BLaER1 (cell line): ENCODE measurements at regions not wholly inside any gene's neighbourhood (a gene's known extent, or its start where the extent isn't known, plus 50 kb on each side); places are given as distances from the start of the nearest gene placed in this dataset.

Source experiments
- H3K27ac ChIP-seq: shearing (Covaris generic); formaldehyde crosslinking; 2 replicates; pipeline ENCODE4 v1.8.1; 2022
- H3K27me3 ChIP-seq: shearing (Covaris generic); formaldehyde crosslinking; 2 replicates; pipeline ENCODE4 v1.8.1; 2022
- H3K36me3 ChIP-seq: shearing (Covaris generic); formaldehyde crosslinking; 2 replicates; pipeline ENCODE4 v1.8.1; 2022
- H3K4me1 ChIP-seq: shearing (Covaris generic); formaldehyde crosslinking; 2 replicates; pipeline ENCODE4 v1.8.1; 2022
- H3K4me2 ChIP-seq: shearing (Covaris generic); formaldehyde crosslinking; 2 replicates; pipeline ENCODE4 v1.8.1; 2022
- H3K4me3 ChIP-seq: shearing (Covaris generic); formaldehyde crosslinking; 2 replicates; pipeline ENCODE4 v1.8.1; 2022
- H3K9ac ChIP-seq: shearing (Covaris generic); formaldehyde crosslinking; 2 replicates; pipeline ENCODE4 v1.8.1; 2022
- H3K9me3 ChIP-seq: shearing (Covaris generic); formaldehyde crosslinking; 2 replicates; pipeline ENCODE4 v1.8.1; 2022
- H4K20me1 ChIP-seq: shearing (Covaris generic); formaldehyde crosslinking; 2 replicates; pipeline ENCODE4 v1.8.1; 2022
- Cebpa-rat ChIP-seq: shearing (Covaris generic); IDR thresholded peaks from 2 replicates; pipeline ENCODE4 v1.8.1; 2022

GRCh38 chr3:117531078-117531767, 821.6 kb downstream of the TUSC7 start:
- H3K36me3 ChIP-seq: no peaks in the 10 kb centered on the region
- no peaks in the 10 kb centered on the region for H3K27me3 ChIP-seq
- H3K9me3 ChIP-seq: no peaks in the 10 kb centered on the region
- H3K4me2 ChIP-seq: no peak overlapping the region
- no peaks in the 10 kb centered on the region for H3K4me1 ChIP-seq
- H4K20me1 ChIP-seq: no peaks in the 10 kb centered on the region
- no peak overlapping the region for H3K27ac ChIP-seq
- no peak overlapping the region for H3K9ac ChIP-seq
- no peak overlapping the region for H3K4me3 ChIP-seq
- no peak for TF ChIP-seq Cebpa-rat

DNA sequence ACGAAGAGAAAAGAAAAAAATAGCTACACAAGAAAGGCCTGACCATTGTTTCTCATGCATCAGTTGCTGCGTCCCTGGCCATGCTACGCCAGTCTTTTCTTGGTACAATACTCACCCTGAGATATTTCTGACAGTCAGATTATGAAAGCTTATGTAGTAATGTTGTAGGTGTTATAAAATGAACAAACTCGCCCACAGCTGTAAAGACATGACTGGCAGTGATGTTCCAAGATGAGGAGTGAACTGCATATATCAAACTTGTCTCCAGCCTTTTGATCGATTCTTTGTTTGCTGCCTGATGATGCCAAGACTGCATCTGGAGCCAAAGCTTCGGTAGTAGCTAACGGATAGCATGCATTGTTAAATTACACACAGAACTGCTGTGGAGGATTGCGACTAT, 822.7 kb downstream of the TUSC7 start:
- H3K4me3 ChIP-seq: no peak overlapping the region
- H4K20me1 ChIP-seq: no peaks in the 10 kb centered on the region
- no peaks in the 10 kb centered on the region for H3K4me1 ChIP-seq
- no peaks in the 10 kb centered on the region for H3K9me3 ChIP-seq
- H3K4me2 ChIP-seq: no peak overlapping the region
- no peak overlapping the region for H3K9ac ChIP-seq
- no peaks in the 10 kb centered on the region for H3K27me3 ChIP-seq
- no peak overlapping the region for H3K27ac ChIP-seq
- no peak for TF ChIP-seq Cebpa-rat
- H3K36me3 ChIP-seq: no peaks in the 10 kb centered on the region

DNA sequence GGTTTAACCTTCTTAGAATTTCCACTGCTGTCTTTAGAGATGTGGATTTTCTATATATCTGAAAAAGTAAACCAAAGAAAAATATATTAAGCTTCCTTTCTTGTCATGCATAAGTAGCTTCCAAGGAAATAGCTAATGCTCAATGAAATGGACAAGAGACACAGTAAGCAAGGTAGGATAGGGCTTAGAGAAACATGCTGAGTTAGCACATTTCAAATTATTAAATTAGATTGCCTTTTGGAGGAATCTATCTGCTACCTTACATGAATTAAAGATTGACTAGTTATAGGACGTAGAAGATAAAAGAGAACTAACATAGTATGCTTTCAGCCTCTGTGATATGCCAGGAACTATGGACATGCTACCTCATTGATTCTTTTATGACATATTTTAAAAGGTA, 824.6 kb downstream of the TUSC7 start:
- Histone ChIP-seq H3K36me3 (no peaks in the 10 kb centered on the region), H3K4me1 (no peaks in the 10 kb centered on the region), H3K4me3 (no peak overlapping the region), H3K27me3 (no peaks in the 10 kb centered on the region), H3K4me2 (no peak overlapping the region), H4K20me1 (no peaks in the 10 kb centered on the region), H3K27ac (no peak overlapping the region), H3K9me3 (no peaks in the 10 kb centered on the region), H3K9ac (no peak overlapping the region)
- TF ChIP-seq Cebpa-rat: no peak

DNA sequence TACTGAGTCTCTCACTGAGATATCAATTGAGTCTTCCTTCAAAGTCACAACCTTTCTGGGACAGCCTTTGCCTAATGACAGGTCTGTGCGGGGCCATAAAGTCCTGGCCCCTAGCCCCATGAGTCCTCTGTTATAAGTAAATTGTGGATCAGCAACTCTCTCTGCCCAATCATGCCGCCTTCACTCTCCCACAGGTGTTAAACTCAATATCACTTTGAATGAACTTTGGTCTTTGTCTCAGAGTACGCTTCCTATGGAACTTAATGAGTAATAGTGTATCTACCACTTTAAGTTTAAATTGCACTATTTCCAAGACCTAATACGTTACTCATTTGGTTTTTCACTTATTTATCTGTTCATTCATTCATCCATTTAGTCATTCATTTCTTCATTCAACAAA, 826.4 kb downstream of the TUSC7 start:
- H3K4me1 ChIP-seq: no peaks in the 10 kb centered on the region
- H3K9ac ChIP-seq: no peak overlapping the region
- no peak overlapping the region for H3K27ac ChIP-seq
- no peaks in the 10 kb centered on the region for H3K36me3 ChIP-seq
- H3K27me3 ChIP-seq: no peaks in the 10 kb centered on the region
- no peaks in the 10 kb centered on the region for H3K9me3 ChIP-seq
- TF ChIP-seq Cebpa-rat: no peak
- H3K4me3 ChIP-seq: no peak overlapping the region
- H4K20me1 ChIP-seq: no peaks in the 10 kb centered on the region
- no peak overlapping the region for H3K4me2 ChIP-seq

GRCh38 chr3:117537949-117538348, 828.4 kb downstream of the TUSC7 start:
- no peaks in the 10 kb centered on the region for H3K9me3 ChIP-seq
- no peak for TF ChIP-seq Cebpa-rat
- H3K27me3 ChIP-seq: no peaks in the 10 kb centered on the region
- no peaks in the 10 kb centered on the region for H4K20me1 ChIP-seq
- no peak overlapping the region for H3K4me2 ChIP-seq
- no peak overlapping the region for H3K27ac ChIP-seq
- no peak overlapping the region for H3K9ac ChIP-seq
- H3K36me3 ChIP-seq: no peaks in the 10 kb centered on the region
- no peak overlapping the region for H3K4me3 ChIP-seq
- H3K4me1 ChIP-seq: no peaks in the 10 kb centered on the region

- H3K4me2 ChIP-seq: no peak overlapping the region
- H3K27me3 ChIP-seq: no peaks in the 10 kb centered on the region
- H3K9ac ChIP-seq: no peak overlapping the region
- H3K27ac ChIP-seq: no peak overlapping the region
- H3K36me3 ChIP-seq: no peaks in the 10 kb centered on the region
- no peaks in the 10 kb centered on the region for H3K9me3 ChIP-seq
- H3K4me3 ChIP-seq: no peak overlapping the region
- no peaks in the 10 kb centered on the region for H3K4me1 ChIP-seq
- no peak for TF ChIP-seq Cebpa-rat
- no peaks in the 10 kb centered on the region for H4K20me1 ChIP-seq
Measured at GRCh38 chr3:117539729-117540128, 830.1 kb downstream of the TUSC7 start.

- Histone ChIP-seq H4K20me1 (no peaks in the 10 kb centered on the region), H3K4me3 (no peak overlapping the region), H3K4me2 (no peak overlapping the region), H3K4me1 (no peaks in the 10 kb centered on the region), H3K27ac (no peak overlapping the region), H3K36me3 (no peaks in the 10 kb centered on the region), H3K9me3 (no peaks in the 10 kb centered on the region), H3K27me3 (no peaks in the 10 kb centered on the region), H3K9ac (no peak overlapping the region)
- TF ChIP-seq Cebpa-rat: no peak
Measured at GRCh38 chr3:117540597-117540996, 831.0 kb downstream of the TUSC7 start.

DNA sequence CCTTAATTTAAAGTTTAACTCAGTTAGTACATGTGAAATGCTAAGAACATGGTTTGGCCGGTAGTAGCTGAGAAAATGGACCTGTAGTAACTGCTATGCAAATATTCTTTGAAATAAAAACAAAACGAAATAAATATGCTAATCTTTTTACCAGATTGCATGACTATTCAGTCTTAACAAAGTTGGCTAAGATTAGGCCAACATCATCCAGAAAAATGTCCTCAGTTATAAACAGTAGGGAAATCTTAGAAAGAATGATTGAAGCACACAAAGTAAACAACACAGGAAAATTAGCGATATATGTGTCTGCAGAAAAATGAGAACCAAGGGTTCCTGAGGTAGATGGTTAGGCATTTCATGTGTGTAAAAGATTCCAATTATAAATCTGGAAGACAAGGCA, 832.1 kb downstream of the TUSC7 start:
- H3K9me3 ChIP-seq: no peaks in the 10 kb centered on the region
- H3K9ac ChIP-seq: no peak overlapping the region
- no peak for TF ChIP-seq Cebpa-rat
- no peak overlapping the region for H3K4me2 ChIP-seq
- H3K4me3 ChIP-seq: no peak overlapping the region
- no peaks in the 10 kb centered on the region for H3K27me3 ChIP-seq
- no peaks in the 10 kb centered on the region for H3K4me1 ChIP-seq
- H4K20me1 ChIP-seq: no peaks in the 10 kb centered on the region
- no peak overlapping the region for H3K27ac ChIP-seq
- H3K36me3 ChIP-seq: no peaks in the 10 kb centered on the region

DNA sequence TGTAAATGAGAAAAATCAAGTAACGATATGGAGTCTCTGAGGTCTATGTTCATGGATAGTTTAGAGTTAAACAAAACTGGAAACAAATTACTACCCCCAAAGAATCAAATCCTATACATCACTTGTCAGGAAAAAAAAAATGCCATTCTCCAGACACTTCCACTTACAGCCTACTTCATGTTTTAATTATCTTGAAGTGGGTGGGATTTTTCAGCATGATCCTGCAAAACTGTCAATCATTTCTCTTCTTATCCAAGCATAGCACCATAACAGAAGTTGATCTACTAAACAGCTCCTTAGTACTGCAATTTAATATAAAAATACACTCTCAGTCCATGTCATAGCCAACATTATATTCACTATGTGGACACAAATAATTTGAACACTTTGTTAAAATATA, 833.9 kb downstream of the TUSC7 start:
- Histone ChIP-seq H4K20me1 (no peaks in the 10 kb centered on the region), H3K9ac (no peak overlapping the region), H3K4me3 (no peak overlapping the region), H3K4me2 (no peak overlapping the region), H3K36me3 (no peaks in the 10 kb centered on the region), H3K27ac (no peak overlapping the region), H3K27me3 (no peaks in the 10 kb centered on the region), H3K4me1 (no peaks in the 10 kb centered on the region), H3K9me3 (no peaks in the 10 kb centered on the region)
- TF ChIP-seq Cebpa-rat: no peak

- H3K27me3 ChIP-seq: no peaks in the 10 kb centered on the region
- H3K36me3 ChIP-seq: no peaks in the 10 kb centered on the region
- H3K9me3 ChIP-seq: no peaks in the 10 kb centered on the region
- H3K9ac ChIP-seq: no peak overlapping the region
- no peaks in the 10 kb centered on the region for H4K20me1 ChIP-seq
- H3K27ac ChIP-seq: no peak overlapping the region
- H3K4me2 ChIP-seq: no peak overlapping the region
- no peak overlapping the region for H3K4me3 ChIP-seq
- no peak for TF ChIP-seq Cebpa-rat
- 0 out of 2 replicates have a peak, but pooled peaks cover under 1% of the 10 kb centered on the region for H3K4me1 ChIP-seq
Measured at GRCh38 chr3:117545484-117545883, 835.9 kb downstream of the TUSC7 start.
